ENCODE measurements at regions not wholly inside any gene's neighbourhood (a gene's known extent, or its start where the extent isn't known, plus 50 kb on each side); places are given as distances from the start of the nearest gene placed in this dataset.
"Not testable (repeated sequence)": the region's sequence is repeated elsewhere in the genome, so short reads cannot be mapped to it uniquely, and the experiment has no call there.

DNA sequence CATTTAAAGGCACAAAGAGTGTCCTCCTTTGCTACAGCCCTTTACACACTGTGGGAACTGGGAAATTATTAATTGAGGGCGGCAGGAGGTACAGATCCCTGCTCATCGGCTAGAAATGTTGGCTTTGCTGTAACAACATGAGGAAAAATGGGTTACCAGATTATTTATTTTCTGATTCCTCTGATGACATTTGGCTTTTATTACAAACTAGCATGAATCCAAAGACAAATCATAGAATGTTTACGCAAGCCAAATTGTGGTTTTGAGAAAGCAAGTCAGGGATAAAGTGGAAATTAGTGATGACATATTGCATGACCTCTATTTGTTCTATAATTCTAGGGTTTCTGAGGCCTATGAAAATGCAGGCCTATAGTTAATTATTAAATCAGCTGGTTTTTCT, 126.1 kb upstream of the TMEM196 start:
- CTCF ChIA-PET: no interaction called here
- Histone ChIP-seq H3K9me3 (ENCODE audit: control insufficient read depth, insufficient read depth, low read depth, low read length) (no peaks in the 10 kb centered on the region), H3K4me1 (ENCODE audit: control insufficient read depth, insufficient read depth, low read length) (no peaks in the 10 kb centered on the region), H3K36me3 (ENCODE audit: control insufficient read depth in 2 of 2, insufficient read depth in 1 of 2, low read length in 2 of 2) (no peaks in the 10 kb centered on the region), H3K4me3 (ENCODE audit: low read depth, low read length) (no peak overlapping the region), H3K27ac (ENCODE audit: extremely low read depth, low read depth, low read length) (no peak overlapping the region)
- POLR2A ChIA-PET: no interaction called here
- TF ChIP-seq BCL11A (tag by site-specific recombination; IDR thresholded peaks at IDR 0.05; ENCODE audit: low read depth) (no peak), ZNF155 (tag by site-specific recombination; IDR thresholded peaks at IDR 0.05) (no peak), ZNF138 (tag by site-specific recombination; IDR thresholded peaks at IDR 0.05; ENCODE audit: borderline replicate concordance) (no peak), ZNF621 (tag by site-specific recombination; IDR thresholded peaks at IDR 0.05) (no peak), ZNF174 (tag by site-specific recombination; IDR thresholded peaks at IDR 0.05) (no peak), ZIC2 (tag by site-specific recombination; IDR thresholded peaks at IDR 0.05) (no peak), ZNF544 (tag by site-specific recombination; IDR thresholded peaks at IDR 0.05) (no peak), ZNF274 (IDR thresholded peaks at IDR 0.05; ENCODE audit: low read length) (no peak), ZNF274 (tag by site-specific recombination; IDR thresholded peaks at IDR 0.05; ENCODE audit: borderline replicate concordance) (no peak), ZNF133 (tag by site-specific recombination; IDR thresholded peaks at IDR 0.05) (no peak), ZNF350 (tag by site-specific recombination; IDR thresholded peaks at IDR 0.05) (no peak), ZNF341 (tag by site-specific recombination; IDR thresholded peaks at IDR 0.05; ENCODE audit: low read depth) (no peak), KLF8 (tag by site-specific recombination; IDR thresholded peaks at IDR 0.05) (no peak), MZF1 (tag by site-specific recombination; IDR thresholded peaks at IDR 0.05; ENCODE audit: borderline replicate concordance) (no peak), ZNF658 (tag by site-specific recombination; IDR thresholded peaks at IDR 0.05) (no peak)
- TF ChIP-seq, protein P1, sequence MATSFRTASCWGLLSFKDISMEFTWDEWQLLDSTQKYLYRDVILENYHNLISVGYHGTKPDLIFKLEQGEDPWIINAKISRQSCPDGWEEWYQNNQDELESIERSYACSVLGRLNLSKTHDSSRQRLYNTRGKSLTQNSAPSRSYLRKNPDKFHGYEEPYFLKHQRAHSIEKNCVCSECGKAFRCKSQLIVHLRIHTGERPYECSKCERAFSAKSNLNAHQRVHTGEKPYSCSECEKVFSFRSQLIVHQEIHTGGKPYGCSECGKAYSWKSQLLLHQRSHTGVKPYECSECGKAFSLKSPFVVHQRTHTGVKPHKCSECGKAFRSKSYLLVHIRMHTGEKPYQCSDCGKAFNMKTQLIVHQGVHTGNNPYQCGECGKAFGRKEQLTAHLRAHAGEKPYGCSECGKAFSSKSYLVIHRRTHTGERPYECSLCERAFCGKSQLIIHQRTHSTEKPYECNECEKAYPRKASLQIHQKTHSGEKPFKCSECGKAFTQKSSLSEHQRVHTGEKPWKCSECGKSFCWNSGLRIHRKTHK (tag by site-specific recombination; IDR thresholded peaks at IDR 0.05): no peak
- TF ChIP-seq, protein P2, sequence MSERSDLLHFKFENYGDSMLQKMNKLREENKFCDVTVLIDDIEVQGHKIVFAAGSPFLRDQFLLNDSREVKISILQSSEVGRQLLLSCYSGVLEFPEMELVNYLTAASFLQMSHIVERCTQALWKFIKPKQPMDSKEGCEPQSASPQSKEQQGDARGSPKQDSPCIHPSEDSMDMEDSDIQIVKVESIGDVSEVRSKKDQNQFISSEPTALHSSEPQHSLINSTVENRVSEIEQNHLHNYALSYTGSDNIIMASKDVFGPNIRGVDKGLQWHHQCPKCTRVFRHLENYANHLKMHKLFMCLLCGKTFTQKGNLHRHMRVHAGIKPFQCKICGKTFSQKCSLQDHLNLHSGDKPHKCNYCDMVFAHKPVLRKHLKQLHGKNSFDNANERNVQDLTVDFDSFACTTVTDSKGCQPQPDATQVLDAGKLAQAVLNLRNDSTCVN (tag by site-specific recombination; optimal IDR thresholded peaks at IDR 0.05): no peak
- TF ChIP-seq, protein P3, sequence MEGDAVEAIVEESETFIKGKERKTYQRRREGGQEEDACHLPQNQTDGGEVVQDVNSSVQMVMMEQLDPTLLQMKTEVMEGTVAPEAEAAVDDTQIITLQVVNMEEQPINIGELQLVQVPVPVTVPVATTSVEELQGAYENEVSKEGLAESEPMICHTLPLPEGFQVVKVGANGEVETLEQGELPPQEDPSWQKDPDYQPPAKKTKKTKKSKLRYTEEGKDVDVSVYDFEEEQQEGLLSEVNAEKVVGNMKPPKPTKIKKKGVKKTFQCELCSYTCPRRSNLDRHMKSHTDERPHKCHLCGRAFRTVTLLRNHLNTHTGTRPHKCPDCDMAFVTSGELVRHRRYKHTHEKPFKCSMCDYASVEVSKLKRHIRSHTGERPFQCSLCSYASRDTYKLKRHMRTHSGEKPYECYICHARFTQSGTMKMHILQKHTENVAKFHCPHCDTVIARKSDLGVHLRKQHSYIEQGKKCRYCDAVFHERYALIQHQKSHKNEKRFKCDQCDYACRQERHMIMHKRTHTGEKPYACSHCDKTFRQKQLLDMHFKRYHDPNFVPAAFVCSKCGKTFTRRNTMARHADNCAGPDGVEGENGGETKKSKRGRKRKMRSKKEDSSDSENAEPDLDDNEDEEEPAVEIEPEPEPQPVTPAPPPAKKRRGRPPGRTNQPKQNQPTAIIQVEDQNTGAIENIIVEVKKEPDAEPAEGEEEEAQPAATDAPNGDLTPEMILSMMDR (tag by site-specific recombination; IDR thresholded peaks at IDR 0.05): no peak

DNA sequence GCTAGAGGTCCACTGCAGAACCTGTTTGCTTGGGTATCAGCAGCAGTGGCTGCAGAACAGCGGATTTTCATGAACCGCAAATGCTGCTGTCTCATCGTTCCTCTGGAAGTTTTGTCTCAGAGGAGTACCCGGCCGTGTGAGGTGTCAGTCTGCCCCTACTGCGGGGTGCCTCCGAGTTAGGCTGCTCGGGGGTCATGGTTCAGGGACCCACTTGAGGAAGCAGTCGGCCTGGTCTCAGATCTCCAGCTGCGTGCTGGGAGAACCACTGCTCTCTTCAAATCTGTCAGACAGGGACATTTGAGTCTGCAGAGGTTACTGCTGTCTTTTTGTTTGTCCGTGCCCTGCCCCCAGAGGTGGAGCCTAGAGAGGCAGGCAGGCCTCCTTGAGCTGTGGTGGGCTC, 109.5 kb upstream of the TMEM196 start:
- CTCF ChIA-PET, POLR2A ChIA-PET: not testable (repeated sequence)

DNA sequence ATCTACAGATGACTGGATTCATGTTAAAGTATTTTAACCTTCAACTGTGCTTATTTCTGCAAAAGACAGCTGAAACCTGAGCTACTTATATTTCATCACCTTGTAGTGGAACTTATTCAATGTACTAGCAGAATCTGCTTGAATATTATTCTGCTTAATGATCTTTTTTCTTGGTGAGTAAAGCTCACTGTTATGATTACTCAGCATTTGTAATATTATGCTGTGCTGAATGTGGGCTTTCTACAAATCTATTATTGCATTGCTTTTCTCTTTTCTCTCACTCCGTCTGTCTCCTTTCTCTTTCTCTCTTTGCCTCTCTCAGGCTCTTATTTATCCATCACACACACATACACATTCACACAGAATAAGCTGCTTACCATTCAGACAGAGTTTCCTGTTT, 98.7 kb upstream of the TMEM196 start:
- CTCF ChIA-PET: interaction anchor here (0.6 kb wide), 1 partner anchor 54 kb away, joined by 3 read pairs; no protein-coding TSS in a partner anchor
- Histone ChIP-seq H3K9me3 (ENCODE audit: control insufficient read depth, insufficient read depth, low read depth, low read length) (no peaks in the 10 kb centered on the region), H3K4me3 (ENCODE audit: low read depth, low read length) (no peak overlapping the region), H3K36me3 (ENCODE audit: control insufficient read depth in 2 of 2, insufficient read depth in 1 of 2, low read length in 2 of 2) (no peaks in the 10 kb centered on the region), H3K27ac (ENCODE audit: extremely low read depth, low read depth, low read length) (no peak overlapping the region), H3K4me1 (ENCODE audit: control insufficient read depth, insufficient read depth, low read length) (no peaks in the 10 kb centered on the region)
- POLR2A ChIA-PET: no interaction called here
- TF ChIP-seq ZNF112 (tag by site-specific recombination; IDR thresholded peaks at IDR 0.05) (no peak), HOXA7 (CRISPR knock-in tag; IDR thresholded peaks at IDR 0.05; ENCODE audit: borderline replicate concordance) (no peak), TCF7L2 (IDR thresholded peaks at IDR 0.05; ENCODE audit: borderline replicate concordance, low read depth, low read length) (no peak), ZNF155 (tag by site-specific recombination; IDR thresholded peaks at IDR 0.05) (no peak), ZNF214 (tag by site-specific recombination; IDR thresholded peaks at IDR 0.05; ENCODE audit: borderline replicate concordance) (no peak), ZNF654 (tag by site-specific recombination; IDR thresholded peaks at IDR 0.05; ENCODE audit: low read depth) (no peak), ZNF677 (tag by site-specific recombination; IDR thresholded peaks at IDR 0.05) (no peak)
- TF ChIP-seq, protein P4, sequence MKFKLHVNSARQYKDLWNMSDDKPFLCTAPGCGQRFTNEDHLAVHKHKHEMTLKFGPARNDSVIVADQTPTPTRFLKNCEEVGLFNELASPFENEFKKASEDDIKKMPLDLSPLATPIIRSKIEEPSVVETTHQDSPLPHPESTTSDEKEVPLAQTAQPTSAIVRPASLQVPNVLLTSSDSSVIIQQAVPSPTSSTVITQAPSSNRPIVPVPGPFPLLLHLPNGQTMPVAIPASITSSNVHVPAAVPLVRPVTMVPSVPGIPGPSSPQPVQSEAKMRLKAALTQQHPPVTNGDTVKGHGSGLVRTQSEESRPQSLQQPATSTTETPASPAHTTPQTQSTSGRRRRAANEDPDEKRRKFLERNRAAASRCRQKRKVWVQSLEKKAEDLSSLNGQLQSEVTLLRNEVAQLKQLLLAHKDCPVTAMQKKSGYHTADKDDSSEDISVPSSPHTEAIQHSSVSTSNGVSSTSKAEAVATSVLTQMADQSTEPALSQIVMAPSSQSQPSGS (tag by site-specific recombination; IDR thresholded peaks at IDR 0.05; ENCODE audit: low read depth): no peak

More for the DNA sequence above, 109.5 kb upstream of the TMEM196 start:
- not testable (repeated sequence) for H3K36me3 ChIP-seq (ENCODE audit: control insufficient read depth in 2 of 2, insufficient read depth in 1 of 2, low read length in 2 of 2); H3K9me3 ChIP-seq (ENCODE audit: control insufficient read depth, insufficient read depth, low read depth, low read length); H3K4me1 ChIP-seq (ENCODE audit: control insufficient read depth, insufficient read depth, low read length); H3K27ac ChIP-seq (ENCODE audit: extremely low read depth, low read depth, low read length); H3K4me3 ChIP-seq (ENCODE audit: low read depth, low read length)

All from HEK293 (cell line).